GM12801 (cell line): ENCODE measurements at regions not wholly inside any gene's neighbourhood (a gene's known extent, or its start where the extent isn't known, plus 50 kb on each side); places are given as distances from the start of the nearest gene placed in this dataset.

Experiments used
- TF ChIP-seq, protein P1 (sequence below): IDR thresholded peaks from one replicate; pipeline ENCODE4 v1.5.1; 2011; ENCODE audit warnings: control low read depth; ENCODE audit not compliant: insufficient read length; ENCODE audit errors: extremely low read depth

- TF ChIP-seq, protein P1, sequence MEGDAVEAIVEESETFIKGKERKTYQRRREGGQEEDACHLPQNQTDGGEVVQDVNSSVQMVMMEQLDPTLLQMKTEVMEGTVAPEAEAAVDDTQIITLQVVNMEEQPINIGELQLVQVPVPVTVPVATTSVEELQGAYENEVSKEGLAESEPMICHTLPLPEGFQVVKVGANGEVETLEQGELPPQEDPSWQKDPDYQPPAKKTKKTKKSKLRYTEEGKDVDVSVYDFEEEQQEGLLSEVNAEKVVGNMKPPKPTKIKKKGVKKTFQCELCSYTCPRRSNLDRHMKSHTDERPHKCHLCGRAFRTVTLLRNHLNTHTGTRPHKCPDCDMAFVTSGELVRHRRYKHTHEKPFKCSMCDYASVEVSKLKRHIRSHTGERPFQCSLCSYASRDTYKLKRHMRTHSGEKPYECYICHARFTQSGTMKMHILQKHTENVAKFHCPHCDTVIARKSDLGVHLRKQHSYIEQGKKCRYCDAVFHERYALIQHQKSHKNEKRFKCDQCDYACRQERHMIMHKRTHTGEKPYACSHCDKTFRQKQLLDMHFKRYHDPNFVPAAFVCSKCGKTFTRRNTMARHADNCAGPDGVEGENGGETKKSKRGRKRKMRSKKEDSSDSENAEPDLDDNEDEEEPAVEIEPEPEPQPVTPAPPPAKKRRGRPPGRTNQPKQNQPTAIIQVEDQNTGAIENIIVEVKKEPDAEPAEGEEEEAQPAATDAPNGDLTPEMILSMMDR, result no peak
Measured at GRCh38 chr16:65312795-65313194, 190.9 kb upstream of the CDH11 start.

DNA sequence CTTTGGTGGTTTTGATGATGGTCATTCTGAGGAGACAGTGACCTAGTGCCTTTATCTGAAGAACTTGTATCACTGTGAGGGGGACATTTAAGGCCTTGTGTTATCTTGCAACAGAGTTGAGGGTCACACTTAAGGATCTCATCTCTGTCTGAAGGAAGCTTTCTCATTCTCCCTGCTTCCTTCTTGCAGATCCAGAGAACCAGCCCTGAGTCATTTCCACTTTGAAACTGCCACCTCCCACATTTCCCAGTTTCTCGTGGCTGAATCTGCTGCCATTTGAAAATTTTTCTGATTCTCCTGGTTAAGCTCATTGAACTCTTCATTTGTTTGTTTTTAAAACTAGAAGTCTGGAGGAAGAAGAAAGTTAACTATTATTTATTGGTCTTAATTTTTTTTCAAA, 190.2 kb upstream of the CDH11 start:
- TF ChIP-seq, protein P1, result no peak

GRCh38 chr16:65309354-65309753, 187.5 kb upstream of the CDH11 start:
- TF ChIP-seq, protein P1, result no peak

- TF ChIP-seq, protein P1, result no peak
Measured at GRCh38 chr16:65308506-65308905, 186.6 kb upstream of the CDH11 start.

- TF ChIP-seq, protein P1, result no peak
Measured at GRCh38 chr16:65307286-65307685, 185.4 kb upstream of the CDH11 start.

GRCh38 chr16:65306722-65307121, 184.9 kb upstream of the CDH11 start:
- TF ChIP-seq, protein P1, result no peak

GRCh38 chr16:65306300-65306699, 184.4 kb upstream of the CDH11 start:
- TF ChIP-seq, protein P1, result no peak

- TF ChIP-seq, protein P1, result no peak
Measured at GRCh38 chr16:65305266-65305959, 183.6 kb upstream of the CDH11 start.
